Neural cell (in vitro differentiated cells): ENCODE measurements at regions not wholly inside any gene's neighbourhood (a gene's known extent, or its start where the extent isn't known, plus 50 kb on each side); places are given as distances from the start of the nearest gene placed in this dataset.

Source experiments
- H2AFZ ChIP-seq: fragments of 200-600, 300-800 bp; sonication (generic), shearing (Covaris generic); 2 replicates; pipeline ENCODE4 v1.6.0; 2014; ENCODE audit warnings: low read depth, mild to moderate bottlenecking, antibody characterized with exemption, low read length, moderate library complexity
- H3F3A ChIP-seq: fragments of 200-600 bp; shearing (Covaris generic); 2 replicates; pipeline ENCODE4 v1.6.1; 2016; ENCODE audit warnings: mild to moderate bottlenecking, moderate library complexity, mixed read lengths, antibody characterized with exemption, low read length; ENCODE audit not compliant: insufficient read depth, poor library complexity, severe bottlenecking
- H3K27ac ChIP-seq: fragments of 200-600, 300-800 bp; sonication (generic), shearing (Covaris generic); 2 replicates; pipeline ENCODE4 v1.5.1; 2014; ENCODE audit warnings: mild to moderate bottlenecking, low read length, moderate library complexity
- H3K27me3 ChIP-seq: fragments of 300-800, 200-600 bp; sonication (generic), shearing (Covaris generic); 2 replicates; pipeline ENCODE4 v1.6.0; 2014; ENCODE audit warnings: mild to moderate bottlenecking, low read depth, low read length, moderate library complexity; ENCODE audit not compliant: insufficient read depth
- H3K36me3 ChIP-seq: fragments of 300-800, 200-600 bp; sonication (generic), shearing (Covaris generic); 2 replicates; pipeline ENCODE4 v1.5.1; 2014; ENCODE audit warnings: mild to moderate bottlenecking, antibody characterized with exemption, low read length, moderate library complexity; ENCODE audit not compliant: insufficient read depth
- H3K4me2 ChIP-seq: fragments of 300-800, 200-600 bp; sonication (generic), shearing (Covaris generic); 2 replicates; pipeline ENCODE4 v1.6.0; 2014; ENCODE audit warnings: mild to moderate bottlenecking, low read length
- H3K4me3 ChIP-seq: fragments of 300-800, 200-600 bp; sonication (generic), shearing (Covaris generic); 2 replicates; pipeline ENCODE4 v1.5.1; 2014; ENCODE audit warnings: mild to moderate bottlenecking, low read length, moderate library complexity
- H3K79me2 ChIP-seq: fragments of 200-600 bp; shearing (Covaris generic); replicated peaks from 2 replicates; pipeline ENCODE4 v1.6.0; 2014; ENCODE audit warnings: mild to moderate bottlenecking, low read length, moderate library complexity; ENCODE audit not compliant: insufficient read depth
- H3K9ac ChIP-seq: fragments of 300-800, 200-600 bp; sonication (generic), shearing (Covaris generic); 2 replicates; pipeline ENCODE4 v1.6.1; 2016; ENCODE audit warnings: mild to moderate bottlenecking, low read length, mixed read lengths
- H3K9me2 ChIP-seq: fragments of 200-600 bp; shearing (Covaris generic); 2 replicates; pipeline ENCODE4 v1.6.1; 2016; ENCODE audit warnings: mild to moderate bottlenecking, low read length, mixed read lengths; ENCODE audit not compliant: insufficient read depth
- H3K9me3 ChIP-seq: fragments of 200-600, 300-800 bp; sonication (generic), shearing (Covaris generic); 2 replicates; pipeline ENCODE4 v1.6.1; 2016; ENCODE audit warnings: mild to moderate bottlenecking, mixed run types, low read length, moderate library complexity, mixed read lengths
- H4K20me1 ChIP-seq: fragments of 200-600 bp; shearing (Covaris generic); 2 replicates; pipeline ENCODE4 v1.6.1; 2016; ENCODE audit warnings: mild to moderate bottlenecking, mixed run types; ENCODE audit not compliant: insufficient read depth
- EP300 ChIP-seq: fragments of 450-650 bp; conservative IDR thresholded peaks from 2 replicates; pipeline ENCODE4 v1.6.1; 2014; ENCODE audit warnings: antibody characterized with exemption, mild to moderate bottlenecking, moderate library complexity; ENCODE audit not compliant: poor library complexity, severe bottlenecking
- EZH2 ChIP-seq: fragments of 200-600, 300-800 bp; shearing (Covaris generic), sonication (generic); IDR thresholded peaks from 2 replicates; pipeline ENCODE4 v1.6.1; 2014; ENCODE audit warnings: antibody characterized with exemption, low read length, borderline replicate concordance, mild to moderate bottlenecking; ENCODE audit not compliant: insufficient read depth, poor library complexity, severe bottlenecking
- MXI1 ChIP-seq: fragments of 450-650 bp; conservative IDR thresholded peaks from 2 replicates; pipeline ENCODE4 v1.6.1; 2014; ENCODE audit warnings: antibody characterized with exemption, mild to moderate bottlenecking; ENCODE audit not compliant: poor library complexity, severe bottlenecking
- POLR2AphosphoS5 ChIP-seq: IDR thresholded peaks from 2 replicates; pipeline ENCODE4 v1.6.1; 2012
- RAD21 ChIP-seq: fragments of 450-650 bp; conservative IDR thresholded peaks from 2 replicates; pipeline ENCODE4 v1.6.1; 2014; ENCODE audit warnings: antibody characterized with exemption, mild to moderate bottlenecking, moderate library complexity
- SMC3 ChIP-seq: fragments of 450-650 bp; conservative IDR thresholded peaks from 2 replicates; pipeline ENCODE4 v1.6.1; 2014; ENCODE audit warnings: antibody characterized with exemption, mild to moderate bottlenecking, moderate library complexity; ENCODE audit not compliant: poor library complexity
- TAF1 ChIP-seq: IDR thresholded peaks from 2 replicates; pipeline ENCODE4 v1.6.1; 2012; ENCODE audit warnings: low read depth
- TF ChIP-seq, protein P1 (sequence below): IDR thresholded peaks from 2 replicates; pipeline ENCODE4 v1.6.1; 2012; ENCODE audit warnings: borderline replicate concordance
- TF ChIP-seq, protein P2 (sequence below): fragments of 450-650 bp; IDR thresholded peaks from 2 replicates; pipeline ENCODE4 v1.5.1; 2014; ENCODE audit warnings: antibody characterized with exemption, mild to moderate bottlenecking, moderate library complexity; ENCODE audit not compliant: poor library complexity, severe bottlenecking

DNA sequence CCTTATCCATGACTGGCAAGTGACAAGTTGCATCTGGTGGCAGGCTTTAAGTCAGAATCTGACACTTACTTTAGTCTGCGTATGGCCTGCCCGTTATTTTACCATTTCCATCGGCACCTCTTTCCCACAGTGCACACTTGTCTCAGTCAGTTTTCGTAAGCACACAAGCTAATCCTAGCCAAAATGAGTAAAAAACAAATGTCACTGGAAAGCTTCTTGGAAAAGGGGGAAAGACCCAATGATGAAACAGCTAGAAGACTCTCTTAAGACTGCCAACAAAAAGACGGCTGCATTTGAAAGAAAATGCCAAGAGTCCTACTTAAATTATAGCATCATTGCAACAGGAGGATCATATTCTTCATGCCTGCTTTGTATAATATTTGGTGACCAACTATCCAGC is 457.9 kb upstream of the ISX start:
- no peaks in the 10 kb centered on the region for H4K20me1 ChIP-seq
- no peak overlapping the region for H3K4me3 ChIP-seq
- no peak overlapping the region for H2AFZ ChIP-seq
- TF ChIP-seq EP300 (no peak), MXI1 (no peak), SMC3 (no peak)
- H3K9ac ChIP-seq = no peak overlapping the region
- no peaks in the 10 kb centered on the region for H3K79me2 ChIP-seq
- no peaks in the 10 kb centered on the region for H3K9me2 ChIP-seq
- no peaks in the 10 kb centered on the region for H3K9me3 ChIP-seq
- no peaks in the 10 kb centered on the region for H3K36me3 ChIP-seq
- no peak overlapping the region for H3K27ac ChIP-seq
- no peaks in the 10 kb centered on the region for H3F3A ChIP-seq
- H3K4me2 ChIP-seq = no peak overlapping the region
- no peaks in the 10 kb centered on the region for H3K27me3 ChIP-seq

DNA sequence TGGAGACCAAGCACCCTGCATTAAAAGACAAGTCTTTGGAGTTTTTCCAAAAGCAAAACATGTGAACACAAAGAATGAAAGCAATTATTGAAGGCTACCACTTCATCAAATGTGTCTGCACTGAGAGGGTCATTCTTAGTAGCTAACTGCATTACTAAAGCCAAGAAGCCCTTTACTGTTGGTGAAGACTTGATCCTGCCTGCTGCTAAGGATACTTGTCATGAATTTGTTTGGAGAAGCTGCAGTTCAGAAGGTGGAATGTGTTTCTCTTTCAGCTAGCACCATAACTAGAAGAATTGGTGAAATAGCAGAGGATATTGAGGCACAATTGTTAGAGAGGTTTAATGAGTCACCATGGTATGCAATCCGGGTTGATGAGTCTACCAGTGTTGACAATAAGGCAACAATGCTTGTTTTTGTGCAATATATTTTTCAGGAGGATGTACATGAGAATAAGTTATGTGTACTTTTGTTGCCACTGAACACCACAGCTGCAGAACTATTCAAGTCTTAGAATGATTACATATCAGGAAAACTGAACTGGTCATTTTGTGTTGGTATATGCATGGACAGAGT is 457.3 kb upstream of the ISX start:
- Histone ChIP-seq H2AFZ (no peak overlapping the region), H3K36me3 (no peaks in the 10 kb centered on the region), H3K9ac (no peak overlapping the region), H3K27me3 (no peaks in the 10 kb centered on the region), H3K9me2 (no peaks in the 10 kb centered on the region), H3K4me2 (no peak overlapping the region), H3K79me2 (no peaks in the 10 kb centered on the region), H3K4me3 (no peak overlapping the region), H3K9me3 (no peaks in the 10 kb centered on the region), H4K20me1 (no peaks in the 10 kb centered on the region), H3K27ac (no peak overlapping the region), H3F3A (no peaks in the 10 kb centered on the region)
- TF ChIP-seq RAD21 (no peak), POLR2AphosphoS5 (no peak), EZH2 (no peak), TAF1 (no peak), EP300 (no peak), SMC3 (no peak), MXI1 (no peak)
- TF ChIP-seq, protein P1, sequence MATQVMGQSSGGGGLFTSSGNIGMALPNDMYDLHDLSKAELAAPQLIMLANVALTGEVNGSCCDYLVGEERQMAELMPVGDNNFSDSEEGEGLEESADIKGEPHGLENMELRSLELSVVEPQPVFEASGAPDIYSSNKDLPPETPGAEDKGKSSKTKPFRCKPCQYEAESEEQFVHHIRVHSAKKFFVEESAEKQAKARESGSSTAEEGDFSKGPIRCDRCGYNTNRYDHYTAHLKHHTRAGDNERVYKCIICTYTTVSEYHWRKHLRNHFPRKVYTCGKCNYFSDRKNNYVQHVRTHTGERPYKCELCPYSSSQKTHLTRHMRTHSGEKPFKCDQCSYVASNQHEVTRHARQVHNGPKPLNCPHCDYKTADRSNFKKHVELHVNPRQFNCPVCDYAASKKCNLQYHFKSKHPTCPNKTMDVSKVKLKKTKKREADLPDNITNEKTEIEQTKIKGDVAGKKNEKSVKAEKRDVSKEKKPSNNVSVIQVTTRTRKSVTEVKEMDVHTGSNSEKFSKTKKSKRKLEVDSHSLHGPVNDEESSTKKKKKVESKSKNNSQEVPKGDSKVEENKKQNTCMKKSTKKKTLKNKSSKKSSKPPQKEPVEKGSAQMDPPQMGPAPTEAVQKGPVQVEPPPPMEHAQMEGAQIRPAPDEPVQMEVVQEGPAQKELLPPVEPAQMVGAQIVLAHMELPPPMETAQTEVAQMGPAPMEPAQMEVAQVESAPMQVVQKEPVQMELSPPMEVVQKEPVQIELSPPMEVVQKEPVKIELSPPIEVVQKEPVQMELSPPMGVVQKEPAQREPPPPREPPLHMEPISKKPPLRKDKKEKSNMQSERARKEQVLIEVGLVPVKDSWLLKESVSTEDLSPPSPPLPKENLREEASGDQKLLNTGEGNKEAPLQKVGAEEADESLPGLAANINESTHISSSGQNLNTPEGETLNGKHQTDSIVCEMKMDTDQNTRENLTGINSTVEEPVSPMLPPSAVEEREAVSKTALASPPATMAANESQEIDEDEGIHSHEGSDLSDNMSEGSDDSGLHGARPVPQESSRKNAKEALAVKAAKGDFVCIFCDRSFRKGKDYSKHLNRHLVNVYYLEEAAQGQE = no peak
- TF ChIP-seq, protein P2, sequence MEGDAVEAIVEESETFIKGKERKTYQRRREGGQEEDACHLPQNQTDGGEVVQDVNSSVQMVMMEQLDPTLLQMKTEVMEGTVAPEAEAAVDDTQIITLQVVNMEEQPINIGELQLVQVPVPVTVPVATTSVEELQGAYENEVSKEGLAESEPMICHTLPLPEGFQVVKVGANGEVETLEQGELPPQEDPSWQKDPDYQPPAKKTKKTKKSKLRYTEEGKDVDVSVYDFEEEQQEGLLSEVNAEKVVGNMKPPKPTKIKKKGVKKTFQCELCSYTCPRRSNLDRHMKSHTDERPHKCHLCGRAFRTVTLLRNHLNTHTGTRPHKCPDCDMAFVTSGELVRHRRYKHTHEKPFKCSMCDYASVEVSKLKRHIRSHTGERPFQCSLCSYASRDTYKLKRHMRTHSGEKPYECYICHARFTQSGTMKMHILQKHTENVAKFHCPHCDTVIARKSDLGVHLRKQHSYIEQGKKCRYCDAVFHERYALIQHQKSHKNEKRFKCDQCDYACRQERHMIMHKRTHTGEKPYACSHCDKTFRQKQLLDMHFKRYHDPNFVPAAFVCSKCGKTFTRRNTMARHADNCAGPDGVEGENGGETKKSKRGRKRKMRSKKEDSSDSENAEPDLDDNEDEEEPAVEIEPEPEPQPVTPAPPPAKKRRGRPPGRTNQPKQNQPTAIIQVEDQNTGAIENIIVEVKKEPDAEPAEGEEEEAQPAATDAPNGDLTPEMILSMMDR = no peak
